WI38 (cell line): ENCODE measurements at regions not wholly inside any gene's neighbourhood (a gene's known extent, or its start where the extent isn't known, plus 50 kb on each side); places are given as distances from the start of the nearest gene placed in this dataset.

Experiments
- H3K4me3 ChIP-seq: 2 replicates; pipeline ENCODE4 v1.5.1; 2011; ENCODE audit warnings: low read depth, mild to moderate bottlenecking, control low read depth, low read length
- CTCF ChIP-seq: IDR thresholded peaks from 2 replicates; pipeline ENCODE4 v1.5.1; 2012; ENCODE audit warnings: low read depth, mild to moderate bottlenecking, control low read depth, low read length

GRCh38 chr7:156515911-156516790 lies 124.4 kb upstream of the RNF32 start:
- TF ChIP-seq CTCF, result no peak
- H3K4me3 ChIP-seq, result no peak overlapping the region

- H3K4me3 ChIP-seq, result no peak overlapping the region
These were observed 125.7 kb upstream of the RNF32 start for GRCh38 chr7:156514851-156515250.

GRCh38 chr7:156511426-156511825 lies 129.1 kb upstream of the RNF32 start:
- TF ChIP-seq CTCF, result no peak
- H3K4me3 ChIP-seq, result no peak overlapping the region

More at GRCh38 chr7:156514851-156515250, 125.7 kb upstream of the RNF32 start:
- TF ChIP-seq CTCF, result no peak

GRCh38 chr7:156510966-156511365 lies 129.6 kb upstream of the RNF32 start:
- TF ChIP-seq CTCF, result no peak
- no peak overlapping the region for H3K4me3 ChIP-seq

- no peak overlapping the region for H3K4me3 ChIP-seq
- no peak for TF ChIP-seq CTCF
These were observed 131.4 kb upstream of the RNF32 start for GRCh38 chr7:156509216-156509615.

GRCh38 chr7:156505876-156506275 lies 134.7 kb upstream of the RNF32 start:
- H3K4me3 ChIP-seq, result no peak overlapping the region
- TF ChIP-seq CTCF, result no peak
